KMS-11 (cell line): ENCODE measurements at regions not wholly inside any gene's neighbourhood (a gene's known extent, or its start where the extent isn't known, plus 50 kb on each side); places are given as distances from the start of the nearest gene placed in this dataset.
"Not testable (repeated sequence)": the region's sequence is repeated elsewhere in the genome, so short reads cannot be mapped to it uniquely, and the experiment has no call there.

Experiments used
- H2AFZ ChIP-seq: fragments of 200-600 bp; sonication (generic); 2 replicates; pipeline ENCODE4 v1.6.1; 2016; ENCODE audit warnings: antibody characterized with exemption, mixed run types, low read depth
- H3K27ac ChIP-seq: fragments of 200-600 bp; sonication (generic); 2 replicates; pipeline ENCODE4 v1.6.1; 2016; ENCODE audit warnings: mild to moderate bottlenecking, mixed run types
- H3K27me3 ChIP-seq: fragments of 200-600 bp; sonication (generic); 2 replicates; pipeline ENCODE4 v1.6.1; 2017; ENCODE audit warnings: mild to moderate bottlenecking, low read depth, mixed run types, moderate library complexity; ENCODE audit not compliant: insufficient read depth
- H3K36me3 ChIP-seq: fragments of 200-600 bp; sonication (generic); 2 replicates; pipeline ENCODE4 v1.6.1; 2017; ENCODE audit warnings: mild to moderate bottlenecking, mixed run types; ENCODE audit not compliant: insufficient read depth
- H3K4me1 ChIP-seq: fragments of 200-600 bp; sonication (generic); 2 replicates; pipeline ENCODE4 v1.6.1; 2016; ENCODE audit warnings: mild to moderate bottlenecking, low read depth, mixed run types; ENCODE audit not compliant: poor library complexity, severe bottlenecking
- H3K4me2 ChIP-seq: fragments of 200-600 bp; sonication (generic); 2 replicates; pipeline ENCODE4 v1.7.0; 2016; ENCODE audit warnings: mild to moderate bottlenecking, mixed run types
- H3K4me3 ChIP-seq: fragments of 200-600 bp; sonication (generic); IDR thresholded peaks from 2 replicates; pipeline ENCODE4 v1.6.1; 2017; ENCODE audit warnings: low read depth, low read length, mixed read lengths; ENCODE audit not compliant: insufficient read depth
- H3K79me2 ChIP-seq: fragments of 200-600 bp; sonication (generic); 2 replicates; pipeline ENCODE4 v1.6.1; 2016; ENCODE audit warnings: low read depth, mixed run types; ENCODE audit not compliant: insufficient read depth
- H3K9ac ChIP-seq: fragments of 200-600 bp; sonication (generic); 2 replicates; pipeline ENCODE4 v1.6.1; 2016; ENCODE audit warnings: mild to moderate bottlenecking, mixed run types
- H4K20me1 ChIP-seq: fragments of 200-600 bp; sonication (generic); 2 replicates; pipeline ENCODE4 v1.6.1; 2016; ENCODE audit warnings: mild to moderate bottlenecking, mixed run types; ENCODE audit not compliant: insufficient read depth
- TF ChIP-seq, protein P1 (sequence below): fragments of 200-600 bp; sonication (generic); conservative IDR thresholded peaks from 2 replicates; pipeline ENCODE4 v1.6.1; 2017; ENCODE audit warnings: low read depth, mild to moderate bottlenecking, antibody characterized with exemption, low read length, moderate library complexity, mixed read lengths

DNA sequence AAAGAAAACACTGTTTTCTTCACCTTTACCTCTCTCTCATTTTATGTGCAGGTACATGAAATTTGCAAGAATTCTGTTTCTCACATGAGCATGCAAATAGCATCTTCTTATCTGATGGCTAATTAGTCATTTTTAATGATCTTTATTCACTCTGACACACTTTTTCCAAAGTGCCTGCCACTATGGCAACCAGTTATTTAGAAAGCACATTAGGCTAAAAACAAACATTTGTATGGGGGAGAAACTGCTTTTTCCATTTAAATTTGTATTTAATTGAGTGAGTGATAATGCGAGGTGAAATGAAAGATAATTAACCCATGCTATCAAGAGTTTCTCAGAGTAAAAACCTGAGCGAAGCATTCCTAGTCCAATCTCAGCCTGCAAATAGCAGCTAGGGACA lies 365.0 kb downstream of the MAT2B start:
- no peak overlapping the region for H3K27ac ChIP-seq
- H3K4me2 ChIP-seq, result no peak overlapping the region
- H4K20me1 ChIP-seq, result no peaks in the 10 kb centered on the region
- H3K4me1 ChIP-seq, result no peaks in the 10 kb centered on the region
- no peaks in the 10 kb centered on the region for H3K79me2 ChIP-seq
- H3K27me3 ChIP-seq, result no peaks in the 10 kb centered on the region
- TF ChIP-seq, protein P1, sequence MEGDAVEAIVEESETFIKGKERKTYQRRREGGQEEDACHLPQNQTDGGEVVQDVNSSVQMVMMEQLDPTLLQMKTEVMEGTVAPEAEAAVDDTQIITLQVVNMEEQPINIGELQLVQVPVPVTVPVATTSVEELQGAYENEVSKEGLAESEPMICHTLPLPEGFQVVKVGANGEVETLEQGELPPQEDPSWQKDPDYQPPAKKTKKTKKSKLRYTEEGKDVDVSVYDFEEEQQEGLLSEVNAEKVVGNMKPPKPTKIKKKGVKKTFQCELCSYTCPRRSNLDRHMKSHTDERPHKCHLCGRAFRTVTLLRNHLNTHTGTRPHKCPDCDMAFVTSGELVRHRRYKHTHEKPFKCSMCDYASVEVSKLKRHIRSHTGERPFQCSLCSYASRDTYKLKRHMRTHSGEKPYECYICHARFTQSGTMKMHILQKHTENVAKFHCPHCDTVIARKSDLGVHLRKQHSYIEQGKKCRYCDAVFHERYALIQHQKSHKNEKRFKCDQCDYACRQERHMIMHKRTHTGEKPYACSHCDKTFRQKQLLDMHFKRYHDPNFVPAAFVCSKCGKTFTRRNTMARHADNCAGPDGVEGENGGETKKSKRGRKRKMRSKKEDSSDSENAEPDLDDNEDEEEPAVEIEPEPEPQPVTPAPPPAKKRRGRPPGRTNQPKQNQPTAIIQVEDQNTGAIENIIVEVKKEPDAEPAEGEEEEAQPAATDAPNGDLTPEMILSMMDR, result no peak
- no peak overlapping the region for H3K9ac ChIP-seq
- no peak overlapping the region for H2AFZ ChIP-seq
- H3K36me3 ChIP-seq, result no peaks in the 10 kb centered on the region
- H3K4me3 ChIP-seq, result no peak overlapping the region

DNA sequence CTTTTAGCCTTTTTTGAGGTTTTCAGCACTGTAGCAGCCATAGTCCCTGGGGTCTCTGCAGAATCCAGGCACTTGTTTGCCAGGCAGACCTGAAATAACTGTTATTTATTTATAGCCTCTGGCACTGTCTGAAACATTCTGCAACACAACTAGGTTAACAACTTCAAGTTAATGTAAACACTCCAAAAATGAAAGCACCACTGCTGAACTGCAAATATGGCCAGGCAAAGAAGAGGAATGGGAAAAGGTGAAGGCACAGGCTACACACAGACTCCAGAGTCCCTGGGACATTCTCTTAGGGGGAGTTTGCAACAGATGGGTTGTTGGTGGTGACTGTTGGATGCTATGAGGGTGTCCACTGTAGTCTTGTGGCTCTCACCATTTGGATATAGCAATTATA lies 369.0 kb downstream of the MAT2B start:
- Histone ChIP-seq H3K36me3 (no peaks in the 10 kb centered on the region), H3K9ac (no peak overlapping the region), H3K79me2 (no peaks in the 10 kb centered on the region), H4K20me1 (no peaks in the 10 kb centered on the region), H3K4me3 (no peak overlapping the region), H2AFZ (no peak overlapping the region), H3K27ac (no peak overlapping the region), H3K27me3 (no peaks in the 10 kb centered on the region), H3K4me2 (no peak overlapping the region), H3K4me1 (no peaks in the 10 kb centered on the region)
- TF ChIP-seq, protein P1, result no peak

DNA sequence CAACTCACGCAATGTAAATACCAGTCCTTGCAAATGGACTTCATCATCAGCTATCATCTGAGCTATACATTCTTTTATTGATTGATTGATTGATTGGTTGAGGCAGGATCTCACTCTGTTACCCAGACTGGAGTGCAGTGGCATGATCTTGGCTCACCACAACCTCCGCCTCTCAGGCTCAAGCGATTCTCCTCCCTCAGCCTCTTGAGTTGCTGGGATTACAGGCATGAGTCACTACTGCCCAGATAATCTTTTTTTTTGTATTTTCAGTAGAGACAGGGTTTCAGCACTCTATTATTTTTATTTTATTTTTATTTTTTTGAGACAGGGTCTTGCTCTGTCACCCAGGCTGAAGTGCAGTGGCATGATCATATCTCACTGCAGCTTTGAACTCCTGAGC lies 369.5 kb downstream of the MAT2B start:
- not testable (repeated sequence) for H3K9ac ChIP-seq, H3K4me2 ChIP-seq, H3K4me1 ChIP-seq, H3K36me3 ChIP-seq, H3K27me3 ChIP-seq, H2AFZ ChIP-seq, H3K4me3 ChIP-seq, H3K27ac ChIP-seq, H4K20me1 ChIP-seq, H3K79me2 ChIP-seq

DNA sequence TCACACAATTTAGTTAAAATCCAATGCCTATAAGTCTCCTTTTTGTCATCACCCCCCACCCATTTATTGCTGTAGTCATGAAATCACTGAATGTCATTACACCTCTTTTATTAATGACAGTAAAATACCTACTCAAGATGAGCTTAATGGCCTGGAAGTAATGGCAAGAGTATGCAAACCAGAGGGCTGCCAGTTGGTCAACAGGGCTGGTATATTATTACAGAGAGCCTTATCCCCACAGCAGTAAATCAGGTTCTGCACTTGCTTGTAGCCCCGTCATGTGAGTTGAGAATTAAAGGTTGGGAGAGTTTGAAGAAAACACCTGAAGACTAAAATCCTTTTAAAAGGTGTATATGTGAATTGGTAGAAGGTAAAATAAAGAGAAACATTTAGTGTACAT lies 372.4 kb downstream of the MAT2B start:
- Histone ChIP-seq H3K4me3 (no peak overlapping the region), H3K27me3 (no peaks in the 10 kb centered on the region), H4K20me1 (no peaks in the 10 kb centered on the region), H2AFZ (no peak overlapping the region), H3K4me1 (no peaks in the 10 kb centered on the region), H3K4me2 (no peak overlapping the region), H3K79me2 (no peaks in the 10 kb centered on the region), H3K9ac (no peak overlapping the region), H3K36me3 (no peaks in the 10 kb centered on the region), H3K27ac (no peak overlapping the region)
- TF ChIP-seq, protein P1, result no peak

DNA sequence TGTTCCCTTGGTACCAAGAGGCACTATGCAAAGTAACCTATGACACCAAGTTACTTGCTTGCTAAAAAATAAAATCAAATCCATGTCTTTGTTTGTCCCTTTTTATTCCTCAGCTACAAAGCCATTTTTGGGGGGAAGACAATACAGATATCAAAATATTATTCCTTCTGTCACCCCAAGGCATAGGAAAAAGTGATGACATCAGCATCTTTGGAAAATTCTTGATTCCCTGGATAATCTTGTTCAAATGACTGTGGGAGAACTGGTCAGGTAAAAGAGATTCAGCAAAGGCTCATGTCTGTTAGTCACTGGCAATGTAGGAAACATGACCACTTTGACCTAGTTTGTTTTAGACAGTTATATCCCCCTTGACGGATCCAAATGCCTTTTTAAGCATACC lies 373.1 kb downstream of the MAT2B start:
- H4K20me1 ChIP-seq, result no peaks in the 10 kb centered on the region
- H3K27ac ChIP-seq, result no peak overlapping the region
- H3K4me2 ChIP-seq, result no peak overlapping the region
- no peak overlapping the region for H2AFZ ChIP-seq
- H3K79me2 ChIP-seq, result no peaks in the 10 kb centered on the region
- no peaks in the 10 kb centered on the region for H3K4me1 ChIP-seq
- H3K4me3 ChIP-seq, result no peak overlapping the region
- H3K9ac ChIP-seq, result no peak overlapping the region
- no peaks in the 10 kb centered on the region for H3K27me3 ChIP-seq
- TF ChIP-seq, protein P1, result no peak
- H3K36me3 ChIP-seq, result no peaks in the 10 kb centered on the region
